ENCODE measurements at regions not wholly inside any gene's neighbourhood (a gene's known extent, or its start where the extent isn't known, plus 50 kb on each side); places are given as distances from the start of the nearest gene placed in this dataset.
A peak's percentile ranks its signal among the peaks of the same experiment; 100 is the strongest.

- Histone ChIP-seq H3F3A (ENCODE audit: insufficient read depth) (peaks cover 74% of the 10 kb centered on the region), H2AFZ (no peak overlapping the region), H3K4me3 (no peak overlapping the region), H3K9me2 (ENCODE audit: insufficient read depth) (no peaks in the 10 kb centered on the region), H3K4me2 (ENCODE audit: unreplicated experiment) (peak overlapping the region; percentile 44), H3K27me3 (replicated peaks; ENCODE audit: insufficient read depth) (no peaks in the 10 kb centered on the region), H4K20me1 (ENCODE audit: insufficient read depth) (no peaks in the 10 kb centered on the region), H3K4me1 (ENCODE audit: insufficient read depth) (peaks cover 75% of the 10 kb centered on the region), H3K79me2 (ENCODE audit: insufficient read depth) (no peaks in the 10 kb centered on the region), H3K9me3 (ENCODE audit: low read depth) (no peaks in the 10 kb centered on the region), H3K27ac (peak overlapping the region; percentile 69), H3K36me3 (ENCODE audit: low read depth) (no peaks in the 10 kb centered on the region), H3K9ac (no peak overlapping the region)
- TF ChIP-seq EZH2phosphoT487 (IDR thresholded peaks at IDR 0.05; ENCODE audit: insufficient read depth, low read depth) = no peak
- no peak for TF ChIP-seq EZH2 (IDR thresholded peaks at IDR 0.05; ENCODE audit: insufficient read depth, poor library complexity, severe bottlenecking)
- 6 to 9% methylated on average over 1 of the region's 1 CpG for WGBS, 2 experiments (ENCODE audit: low coverage in 1 of 2, low lambda C conversion rate in 2 of 2, missing lambda C conversion rate in 2 of 2)
- in situ Hi-C loops (cut with MboI) = no loop called here
- peak; percentile 65 for DNase-seq
Measured at GRCh38 chr10:88156341-88156740, 292.9 kb downstream of the PTEN start.

- no peaks in the 10 kb centered on the region for H3K9me2 ChIP-seq (ENCODE audit: insufficient read depth)
- H3K4me1 ChIP-seq (ENCODE audit: insufficient read depth) = peaks cover 67% of the 10 kb centered on the region
- H3K9me3 ChIP-seq (ENCODE audit: low read depth) = no peaks in the 10 kb centered on the region
- H3K9ac ChIP-seq = 0 out of 2 replicates have a peak overlapping the region, but pooled peaks have one; percentile 14
- no peaks in the 10 kb centered on the region for H3K79me2 ChIP-seq (ENCODE audit: insufficient read depth)
- H3K4me3 ChIP-seq = peak overlapping the region; percentile 34
- H3K4me2 ChIP-seq (ENCODE audit: unreplicated experiment) = peak overlapping the region; percentile 44
- no peaks in the 10 kb centered on the region for H4K20me1 ChIP-seq (ENCODE audit: insufficient read depth)
- TF ChIP-seq EZH2phosphoT487 (IDR thresholded peaks at IDR 0.05; ENCODE audit: insufficient read depth, low read depth) (no peak), EZH2 (IDR thresholded peaks at IDR 0.05; ENCODE audit: insufficient read depth, poor library complexity, severe bottlenecking) (no peak)
- in situ Hi-C loops (cut with MboI) = no loop called here
- H2AFZ ChIP-seq = peak overlapping the region; percentile 61; the same call in 1 of the 2 replicates
- peak; percentile 90 for DNase-seq
- H3K36me3 ChIP-seq (ENCODE audit: low read depth) = no peaks in the 10 kb centered on the region
- 0% methylated on average over 2 of the region's 2 CpGs for WGBS, 2 experiments (ENCODE audit: low coverage in 1 of 2, low lambda C conversion rate in 2 of 2, missing lambda C conversion rate in 2 of 2)
- H3K27ac ChIP-seq = peak overlapping the region; percentile 69
- H3K27me3 ChIP-seq (replicated peaks; ENCODE audit: insufficient read depth) = no peaks in the 10 kb centered on the region
- H3F3A ChIP-seq (ENCODE audit: insufficient read depth) = peaks cover 61% of the 10 kb centered on the region
Measured at GRCh38 chr10:88157981-88158465, 294.6 kb downstream of the PTEN start.

- H3K4me3 ChIP-seq = peak overlapping the region; percentile 34; the same call in 1 of the 2 replicates
- H3K4me2 ChIP-seq (ENCODE audit: unreplicated experiment) = peak overlapping the region; percentile 44
- WGBS, 2 experiments (ENCODE audit: low coverage in 1 of 2, low lambda C conversion rate in 2 of 2, missing lambda C conversion rate in 2 of 2) = 5 to 9% methylated on average over 3 of the region's 3 CpGs
- H3K9me3 ChIP-seq (ENCODE audit: low read depth) = no peaks in the 10 kb centered on the region
- in situ Hi-C loops (cut with MboI) = no loop called here
- no peaks in the 10 kb centered on the region for H3K79me2 ChIP-seq (ENCODE audit: insufficient read depth)
- TF ChIP-seq EZH2phosphoT487 (IDR thresholded peaks at IDR 0.05; ENCODE audit: insufficient read depth, low read depth) (no peak), EZH2 (IDR thresholded peaks at IDR 0.05; ENCODE audit: insufficient read depth, poor library complexity, severe bottlenecking) (no peak)
- H3K9ac ChIP-seq = 0 out of 2 replicates have a peak overlapping the region, but pooled peaks have one; percentile 14
- no peak overlapping the region; the same call in 1 of the 2 replicates for H2AFZ ChIP-seq
- no peaks in the 10 kb centered on the region for H3K36me3 ChIP-seq (ENCODE audit: low read depth)
- no peaks in the 10 kb centered on the region for H4K20me1 ChIP-seq (ENCODE audit: insufficient read depth)
- H3K4me1 ChIP-seq (ENCODE audit: insufficient read depth) = peaks cover 62% of the 10 kb centered on the region
- H3K9me2 ChIP-seq (ENCODE audit: insufficient read depth) = no peaks in the 10 kb centered on the region
- H3K27ac ChIP-seq = peak overlapping the region; percentile 69
- peak; percentile 28 for DNase-seq
- H3K27me3 ChIP-seq (replicated peaks; ENCODE audit: insufficient read depth) = no peaks in the 10 kb centered on the region
- H3F3A ChIP-seq (ENCODE audit: insufficient read depth) = peaks cover 55% of the 10 kb centered on the region
Measured at GRCh38 chr10:88158526-88159122, 295.2 kb downstream of the PTEN start.

- Histone ChIP-seq H3K36me3 (ENCODE audit: low read depth) (no peaks in the 10 kb centered on the region), H3K9ac (no peak overlapping the region), H3K4me2 (ENCODE audit: unreplicated experiment) (peak overlapping the region; percentile 16), H3K79me2 (ENCODE audit: insufficient read depth) (no peaks in the 10 kb centered on the region), H3K27ac (peak overlapping the region; percentile 69; the same call in 1 of the 2 replicates), H3K27me3 (replicated peaks; ENCODE audit: insufficient read depth) (no peaks in the 10 kb centered on the region), H2AFZ (no peak overlapping the region), H3K4me3 (no peak overlapping the region), H3K9me3 (ENCODE audit: low read depth) (no peaks in the 10 kb centered on the region), H4K20me1 (ENCODE audit: insufficient read depth) (no peaks in the 10 kb centered on the region), H3K9me2 (ENCODE audit: insufficient read depth) (no peaks in the 10 kb centered on the region), H3K4me1 (ENCODE audit: insufficient read depth) (peaks cover 55% of the 10 kb centered on the region), H3F3A (ENCODE audit: insufficient read depth) (peaks cover 49% of the 10 kb centered on the region)
- no peak for DNase-seq
- TF ChIP-seq EZH2phosphoT487 (IDR thresholded peaks at IDR 0.05; ENCODE audit: insufficient read depth, low read depth) (no peak), EZH2 (IDR thresholded peaks at IDR 0.05; ENCODE audit: insufficient read depth, poor library complexity, severe bottlenecking) (no peak)
- WGBS, 2 experiments (ENCODE audit: low coverage in 1 of 2, low lambda C conversion rate in 2 of 2, missing lambda C conversion rate in 2 of 2) = 41 to 51% methylated on average over 3 of the region's 3 CpGs
- in situ Hi-C loops (cut with MboI) = no loop called here
Measured at GRCh38 chr10:88159127-88159829, 295.9 kb downstream of the PTEN start.
